HEK293 (cell line): ENCODE measurements at regions not wholly inside any gene's neighbourhood (a gene's known extent, or its start where the extent isn't known, plus 50 kb on each side); places are given as distances from the start of the nearest gene placed in this dataset.

Experiments used
- CTCF ChIA-PET: fragments of 350-600 bp; formaldehyde crosslinking; extraction: SDS; loops from one replicate; lab custom pipeline; 2021; ENCODE audit warnings: antibody characterized with exemption; lab: Yijun Ruan, JAX
- POLR2A ChIA-PET: fragments of 300-600 bp; formaldehyde crosslinking; extraction: SDS; loops from one replicate; lab custom pipeline; 2020; ENCODE audit warnings: antibody characterized with exemption, inconsistent platforms; lab: Yijun Ruan, JAX
- H3K27ac ChIP-seq: fragments of 200-500 bp; sonication (Bioruptor generic); 2 replicates; pipeline ENCODE4 v1.5.1; 2014; ENCODE audit warnings: low read depth, low read length, control low read depth, inconsistent platforms; ENCODE audit errors: extremely low read depth
- H3K36me3 ChIP-seq, 2 experiments: fragments of 200-500 bp in 1 of 2; sonication (Bioruptor generic) in 1 of 2; 1 replicate in 1 of 2; 2 replicates in 1 of 2; pipeline ENCODE4 v1.5.1; 2014 to 2017; ENCODE audit warnings: inconsistent platforms in 2 of 2, low read length in 2 of 2; ENCODE audit not compliant: control insufficient read depth in 2 of 2, insufficient read depth in 1 of 2
- H3K4me1 ChIP-seq: fragments of 200-500 bp; sonication (Bioruptor generic); 2 replicates; pipeline ENCODE4 v1.5.1; 2014; ENCODE audit warnings: mild to moderate bottlenecking, low read length, inconsistent platforms; ENCODE audit not compliant: control insufficient read depth, insufficient read depth
- H3K4me3 ChIP-seq: 2 replicates; pipeline ENCODE4 v1.5.1; 2011; ENCODE audit warnings: low read depth, mild to moderate bottlenecking, control low read depth, low read length, moderate library complexity
- H3K9me3 ChIP-seq: fragments of 200-500 bp; sonication (Bioruptor generic); 2 replicates; pipeline ENCODE4 v1.5.1; 2014; ENCODE audit warnings: low read depth, low read length, inconsistent platforms; ENCODE audit not compliant: control insufficient read depth, insufficient read depth
- KLF7 ChIP-seq: fragments of 450-650 bp; formaldehyde crosslinking; IDR thresholded peaks from 2 replicates; pipeline ENCODE4 v1.5.1; 2016; ENCODE audit warnings: missing biosample characterization, missing genetic modification characterization, borderline replicate concordance
- KLF9 ChIP-seq: fragments of 450-650 bp; formaldehyde crosslinking; IDR thresholded peaks from 2 replicates; pipeline ENCODE4 v1.5.1; 2016; ENCODE audit warnings: missing biosample characterization, missing genetic modification characterization, low read depth
- OVOL3 ChIP-seq: fragments of 450-650 bp; formaldehyde crosslinking; IDR thresholded peaks from 2 replicates; pipeline ENCODE4 v1.5.1; 2016; ENCODE audit warnings: missing biosample characterization, missing genetic modification characterization
- SCRT2 ChIP-seq: fragments of 450-650 bp; formaldehyde crosslinking; IDR thresholded peaks from 2 replicates; pipeline ENCODE4 v1.5.1; 2016; ENCODE audit warnings: missing biosample characterization, missing genetic modification characterization
- SETDB1 ChIP-seq: IDR thresholded peaks from one replicate; pipeline ENCODE4 v1.6.1; 2017; ENCODE audit warnings: mild to moderate bottlenecking, low read length, moderate library complexity, mixed read lengths; ENCODE audit not compliant: insufficient read length
- SP2 ChIP-seq: fragments of 450-650 bp; formaldehyde crosslinking; IDR thresholded peaks from 2 replicates; pipeline ENCODE4 v1.5.1; 2016; ENCODE audit warnings: missing biosample characterization, missing genetic modification characterization
- TRIM28 ChIP-seq: IDR thresholded peaks from 2 replicates; pipeline ENCODE4 v1.6.1; 2011; ENCODE audit warnings: low read length, control low read depth, borderline replicate concordance
- ZBTB20 ChIP-seq: fragments of 450-650 bp; formaldehyde crosslinking; IDR thresholded peaks from 2 replicates; pipeline ENCODE4 v1.5.1; 2016; ENCODE audit warnings: missing biosample characterization, missing genetic modification characterization
- ZBTB8A ChIP-seq: fragments of 450-650 bp; formaldehyde crosslinking; IDR thresholded peaks from 2 replicates; pipeline ENCODE4 v1.5.1; 2016; ENCODE audit warnings: missing biosample characterization, missing genetic modification characterization
- ZFP69B ChIP-seq: fragments of 450-650 bp; formaldehyde crosslinking; IDR thresholded peaks from 2 replicates; pipeline ENCODE4 v1.5.1; 2016; ENCODE audit warnings: missing biosample characterization, missing genetic modification characterization
- ZIC2 ChIP-seq: fragments of 450-650 bp; formaldehyde crosslinking; IDR thresholded peaks from 2 replicates; pipeline ENCODE4 v1.5.1; 2016; ENCODE audit warnings: missing biosample characterization, missing genetic modification characterization
- ZNF140 ChIP-seq: fragments of 450-650 bp; formaldehyde crosslinking; IDR thresholded peaks from 2 replicates; pipeline ENCODE4 v1.5.1; 2016; ENCODE audit warnings: missing biosample characterization, missing genetic modification characterization
- ZNF211 ChIP-seq: fragments of 450-650 bp; formaldehyde crosslinking; IDR thresholded peaks from 2 replicates; pipeline ENCODE4 v1.5.1; 2016; ENCODE audit warnings: low read depth, missing biosample characterization, missing genetic modification characterization
- ZNF544 ChIP-seq: fragments of 450-650 bp; formaldehyde crosslinking; IDR thresholded peaks from 2 replicates; pipeline ENCODE4 v1.5.0; 2017; ENCODE audit warnings: missing biosample characterization, missing genetic modification characterization
- ZNF549 ChIP-seq: fragments of 450-650 bp; IDR thresholded peaks from 2 replicates; pipeline ENCODE4 v1.5.1; 2018; ENCODE audit warnings: missing biosample characterization, missing genetic modification characterization, mild to moderate bottlenecking, inconsistent platforms, moderate library complexity
- ZNF596 ChIP-seq: fragments of 450-650 bp; IDR thresholded peaks from 2 replicates; pipeline ENCODE4 v1.5.0; 2018; ENCODE audit warnings: missing biosample characterization, mild to moderate bottlenecking, missing genetic modification characterization, moderate library complexity
- ZNF629 ChIP-seq: fragments of 450-650 bp; formaldehyde crosslinking; IDR thresholded peaks from 2 replicates; pipeline ENCODE4 v1.5.1; 2017; ENCODE audit warnings: missing biosample characterization, missing genetic modification characterization
- ZNF664 ChIP-seq: fragments of 450-650 bp; formaldehyde crosslinking; IDR thresholded peaks from 2 replicates; pipeline ENCODE4 v1.5.1; 2016; ENCODE audit warnings: missing biosample characterization, missing genetic modification characterization
- ZNF707 ChIP-seq: fragments of 450-650 bp; formaldehyde crosslinking; IDR thresholded peaks from 2 replicates; pipeline ENCODE4 v1.5.1; 2016; ENCODE audit warnings: missing biosample characterization, missing genetic modification characterization
- ZNF747 ChIP-seq: fragments of 450-650 bp; formaldehyde crosslinking; IDR thresholded peaks from 2 replicates; pipeline ENCODE4 v1.5.1; 2016; ENCODE audit warnings: missing biosample characterization, missing genetic modification characterization
- ZNF791 ChIP-seq: fragments of 450-650 bp; formaldehyde crosslinking; IDR thresholded peaks from 2 replicates; pipeline ENCODE4 v1.5.1; 2016; ENCODE audit warnings: missing biosample characterization, missing genetic modification characterization
- ZSCAN16 ChIP-seq: fragments of 450-650 bp; formaldehyde crosslinking; IDR thresholded peaks from 2 replicates; pipeline ENCODE4 v1.5.1; 2016; ENCODE audit warnings: missing biosample characterization, missing genetic modification characterization
- TF ChIP-seq, protein P1 (sequence below): fragments of 450-650 bp; formaldehyde crosslinking; IDR thresholded peaks from 2 replicates; pipeline ENCODE4 v1.5.1; 2016; ENCODE audit warnings: missing biosample characterization, missing genetic modification characterization
- TF ChIP-seq, protein P2 (sequence below): fragments of 450-650 bp; formaldehyde crosslinking; IDR thresholded peaks from 2 replicates; pipeline ENCODE4 v1.5.1; 2016; ENCODE audit warnings: missing biosample characterization, missing genetic modification characterization

DNA sequence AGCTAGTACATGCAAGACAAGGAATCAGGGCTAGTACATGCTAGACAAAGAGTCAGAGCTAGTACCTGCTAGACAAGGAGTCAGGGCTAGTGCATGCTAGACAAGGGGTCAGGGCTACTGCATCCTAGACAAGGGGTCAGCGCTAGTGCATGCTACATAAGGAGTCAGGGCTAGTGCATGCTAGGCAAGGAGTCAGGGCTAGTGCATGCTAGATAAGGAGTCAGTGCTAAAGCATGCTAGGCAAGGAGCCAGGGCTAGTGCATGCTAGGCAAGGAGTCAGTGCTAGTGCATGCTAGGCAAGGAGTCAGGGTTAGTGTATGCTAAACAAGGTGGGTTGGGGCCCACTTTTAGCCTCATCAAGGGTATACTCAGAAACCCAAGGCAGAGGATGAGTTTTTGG, 90.1 kb upstream of the FAM136A start:
- Histone ChIP-seq H3K4me3 (no peak overlapping the region), H3K36me3 (no peaks in the 10 kb centered on the region)
- CTCF ChIA-PET = no interaction called here
- TF ChIP-seq SETDB1 (no peak), ZNF791 (tag by site-specific recombination) (no peak), OVOL3 (no peak), ZNF664 (no peak), ZSCAN16 (tag by site-specific recombination) (no peak), ZNF747 (no peak), ZNF596 (tag by site-specific recombination) (no peak), KLF7 (no peak), SP2 (tag by site-specific recombination) (no peak), ZNF140 (tag by site-specific recombination) (no peak), ZBTB8A (tag by site-specific recombination) (no peak), ZNF707 (tag by site-specific recombination) (no peak), ZNF629 (tag by site-specific recombination) (no peak)
- TF ChIP-seq, protein P1, sequence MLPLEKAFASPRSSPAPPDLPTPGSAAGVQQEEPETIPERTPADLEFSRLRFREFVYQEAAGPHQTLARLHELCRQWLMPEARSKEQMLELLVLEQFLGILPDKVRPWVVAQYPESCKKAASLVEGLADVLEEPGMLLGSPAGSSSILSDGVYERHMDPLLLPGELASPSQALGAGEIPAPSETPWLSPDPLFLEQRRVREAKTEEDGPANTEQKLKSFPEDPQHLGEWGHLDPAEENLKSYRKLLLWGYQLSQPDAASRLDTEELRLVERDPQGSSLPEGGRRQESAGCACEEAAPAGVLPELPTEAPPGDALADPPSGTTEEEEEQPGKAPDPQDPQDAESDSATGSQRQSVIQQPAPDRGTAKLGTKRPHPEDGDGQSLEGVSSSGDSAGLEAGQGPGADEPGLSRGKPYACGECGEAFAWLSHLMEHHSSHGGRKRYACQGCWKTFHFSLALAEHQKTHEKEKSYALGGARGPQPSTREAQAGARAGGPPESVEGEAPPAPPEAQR = no peak
- TF ChIP-seq, protein P2, sequence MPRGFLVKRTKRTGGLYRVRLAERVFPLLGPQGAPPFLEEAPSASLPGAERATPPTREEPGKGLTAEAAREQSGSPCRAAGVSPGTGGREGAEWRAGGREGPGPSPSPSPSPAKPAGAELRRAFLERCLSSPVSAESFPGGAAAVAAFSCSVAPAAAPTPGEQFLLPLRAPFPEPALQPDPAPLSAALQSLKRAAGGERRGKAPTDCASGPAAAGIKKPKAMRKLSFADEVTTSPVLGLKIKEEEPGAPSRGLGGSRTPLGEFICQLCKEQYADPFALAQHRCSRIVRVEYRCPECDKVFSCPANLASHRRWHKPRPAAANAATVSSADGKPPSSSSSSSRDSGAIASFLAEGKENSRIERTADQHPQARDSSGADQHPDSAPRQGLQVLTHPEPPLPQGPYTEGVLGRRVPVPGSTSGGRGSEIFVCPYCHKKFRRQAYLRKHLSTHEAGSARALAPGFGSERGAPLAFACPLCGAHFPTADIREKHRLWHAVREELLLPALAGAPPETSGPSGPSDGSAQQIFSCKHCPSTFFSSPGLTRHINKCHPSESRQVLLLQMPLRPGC (tag by site-specific recombination) = no peak
- TF ChIP-seq, all 188 proteins: peak for 0
- Histone ChIP-seq H3K4me1 (no peaks in the 10 kb centered on the region), H3K27ac (no peak overlapping the region), H3K9me3 (no peaks in the 10 kb centered on the region)
- POLR2A ChIA-PET = no interaction called here

DNA sequence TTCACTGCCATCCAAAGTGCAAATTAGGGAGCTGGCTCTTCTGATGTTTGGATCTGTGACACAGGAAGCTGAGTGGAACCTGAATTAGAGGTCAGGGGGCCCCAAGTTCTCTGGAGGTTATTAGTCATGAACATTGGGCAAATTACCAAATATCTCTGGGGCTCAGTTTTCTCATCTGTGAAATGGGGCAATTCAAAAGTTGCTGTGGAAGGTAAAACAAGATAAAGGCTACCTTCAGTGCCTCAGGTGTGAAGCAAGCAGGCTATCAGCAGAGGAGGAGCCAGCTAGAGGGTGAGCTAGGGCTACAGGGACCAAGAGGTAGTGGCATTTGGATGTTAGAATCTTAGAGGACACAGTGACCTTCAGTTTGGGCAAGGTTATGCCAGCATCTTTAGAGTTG, 89.4 kb upstream of the FAM136A start:
- TF ChIP-seq ZNF549 (tag by site-specific recombination) (no peak), ZBTB20 (tag by site-specific recombination) (no peak), ZNF544 (tag by site-specific recombination) (no peak), SCRT2 (no peak)
- TF ChIP-seq, all 188 proteins: peak for 0
- Histone ChIP-seq H3K4me3 (no peak overlapping the region), H3K27ac (no peak overlapping the region), H3K9me3 (no peaks in the 10 kb centered on the region), H3K4me1 (no peaks in the 10 kb centered on the region), H3K36me3 (no peaks in the 10 kb centered on the region)
- ChIA-PET POLR2A (no interaction called here), CTCF (interaction anchor here (1.6 kb wide), 1 partner anchor 226 kb away, joined by 5 read pairs; no protein-coding TSS in a partner anchor)

DNA sequence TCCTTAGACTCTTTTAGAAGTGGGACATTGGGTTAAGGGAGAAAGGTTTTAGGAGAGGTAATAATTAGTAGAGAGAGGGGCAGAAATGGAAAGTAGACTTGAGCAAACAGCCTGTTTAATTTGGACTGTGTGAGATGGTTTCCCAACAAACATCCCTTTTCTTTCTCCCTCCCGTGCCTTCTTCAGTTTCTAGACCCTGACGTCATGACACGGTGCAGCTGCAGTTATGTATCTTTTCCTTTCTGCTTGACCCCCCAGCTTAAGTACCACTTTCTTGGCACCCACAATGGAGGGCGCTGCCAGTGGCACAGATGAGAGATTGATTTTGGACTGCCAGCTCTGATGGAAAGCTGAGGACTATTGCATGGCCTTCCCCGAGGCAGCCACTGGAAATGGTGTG, 86.9 kb upstream of the FAM136A start:
- Histone ChIP-seq H3K4me3 (no peak overlapping the region), H3K9me3 (no peaks in the 10 kb centered on the region), H3K4me1 (no peaks in the 10 kb centered on the region), H3K36me3 (no peaks in the 10 kb centered on the region), H3K27ac (no peak overlapping the region)
- TF ChIP-seq TRIM28 (no peak), KLF9 (tag by site-specific recombination) (no peak), ZNF211 (tag by site-specific recombination) (no peak), ZFP69B (tag by site-specific recombination) (no peak), ZIC2 (tag by site-specific recombination) (no peak)
- POLR2A ChIA-PET = no interaction called here
- CTCF ChIA-PET = interaction anchor here (0.6 kb wide), 1 partner anchor 300 kb away, joined by 4 read pairs; no protein-coding TSS in a partner anchor
